Astrocyte (in vitro differentiated cells and primary cell): ENCODE measurements at regions not wholly inside any gene's neighbourhood (a gene's known extent, or its start where the extent isn't known, plus 50 kb on each side); places are given as distances from the start of the nearest gene placed in this dataset.
A peak's percentile ranks its signal among the peaks of the same experiment; 100 is the strongest.

Experiments used
- DNase-seq: peaks from one replicate; pipeline ENCODE4 v3.0.0-alpha.2; 2010; ENCODE audit warnings: low read depth
- FAIRE-seq: peaks from 2 replicates; lab custom pipeline; 2011; peaks lifted over from hg19 to GRCh38; lab: Jason Lieb, UNC
- H2AFZ ChIP-seq: 2 replicates; pipeline ENCODE4 v1.6.0; 2012; ENCODE audit warnings: low read depth, low read length, inconsistent platforms
- H3K27ac ChIP-seq: 2 replicates; pipeline ENCODE4 v1.5.1; 2011; ENCODE audit warnings: low read depth, low read length, inconsistent platforms
- H3K27me3 ChIP-seq: 2 replicates; pipeline ENCODE4 v1.6.0; 2011; ENCODE audit warnings: low read length, inconsistent platforms; ENCODE audit not compliant: insufficient read depth
- H3K36me3 ChIP-seq: 2 replicates; pipeline ENCODE4 v1.5.1; 2011; ENCODE audit warnings: low read length, inconsistent platforms; ENCODE audit not compliant: insufficient read depth
- H3K4me1 ChIP-seq: 2 replicates; pipeline ENCODE4 v1.5.1; 2011; ENCODE audit warnings: low read length, inconsistent platforms; ENCODE audit not compliant: insufficient read depth
- H3K4me2 ChIP-seq: 2 replicates; pipeline ENCODE4 v1.6.0; 2012; ENCODE audit warnings: low read length, inconsistent platforms
- H3K4me3 ChIP-seq: 2 replicates; pipeline ENCODE4 v1.5.1; 2011; ENCODE audit warnings: low read depth, mild to moderate bottlenecking, low read length, inconsistent platforms; ENCODE audit not compliant: insufficient read depth
- H3K79me2 ChIP-seq: 2 replicates; pipeline ENCODE4 v1.6.0; 2012; ENCODE audit warnings: mild to moderate bottlenecking, low read length, inconsistent platforms; ENCODE audit not compliant: insufficient read depth
- H3K9ac ChIP-seq: 2 replicates; pipeline ENCODE4 v1.6.0; 2012; ENCODE audit warnings: mild to moderate bottlenecking, low read length, inconsistent platforms
- H3K9me3 ChIP-seq: 2 replicates; pipeline ENCODE4 v1.5.1; 2012; ENCODE audit warnings: low read depth, mild to moderate bottlenecking, low read length, inconsistent platforms; ENCODE audit not compliant: insufficient read depth
- H4K20me1 ChIP-seq: 2 replicates; pipeline ENCODE4 v1.6.0; 2012; ENCODE audit warnings: low read length, inconsistent platforms; ENCODE audit not compliant: insufficient read depth
- H3K27ac Mint-ChIP-seq: one replicate; pipeline ENCODE4 v1.8.0; 2021; ENCODE audit warnings: mild to moderate bottlenecking, mixed read lengths; ENCODE audit not compliant: unreplicated experiment
- H3K27me3 Mint-ChIP-seq: one replicate; pipeline ENCODE4 v1.8.0; 2021; ENCODE audit warnings: low read depth, mixed read lengths; ENCODE audit not compliant: unreplicated experiment
- H3K36me3 Mint-ChIP-seq: one replicate; pipeline ENCODE4 v1.8.0; 2021; ENCODE audit warnings: low read depth, mixed read lengths; ENCODE audit not compliant: unreplicated experiment
- H3K4me1 Mint-ChIP-seq: one replicate; pipeline ENCODE4 v1.8.0; 2021; ENCODE audit warnings: low read depth, mixed read lengths; ENCODE audit not compliant: unreplicated experiment
- H3K4me3 Mint-ChIP-seq: one replicate; pipeline ENCODE4 v1.8.0; 2021; ENCODE audit warnings: mild to moderate bottlenecking, moderate library complexity, mixed read lengths; ENCODE audit not compliant: unreplicated experiment
- H3K9me3 Mint-ChIP-seq: one replicate; pipeline ENCODE4 v1.8.0; 2021; ENCODE audit warnings: mild to moderate bottlenecking, mixed read lengths; ENCODE audit not compliant: unreplicated experiment
- CTCF ChIP-seq: IDR thresholded peaks from 2 replicates; pipeline ENCODE4 v1.5.1; 2011; ENCODE audit warnings: low read depth, mild to moderate bottlenecking, inconsistent platforms, low read length, moderate library complexity; ENCODE audit not compliant: insufficient read depth
- EZH2 ChIP-seq: IDR thresholded peaks from 2 replicates; pipeline ENCODE4 v1.6.1; 2012; ENCODE audit warnings: mild to moderate bottlenecking, low read length, inconsistent platforms; ENCODE audit not compliant: insufficient read depth

DNA sequence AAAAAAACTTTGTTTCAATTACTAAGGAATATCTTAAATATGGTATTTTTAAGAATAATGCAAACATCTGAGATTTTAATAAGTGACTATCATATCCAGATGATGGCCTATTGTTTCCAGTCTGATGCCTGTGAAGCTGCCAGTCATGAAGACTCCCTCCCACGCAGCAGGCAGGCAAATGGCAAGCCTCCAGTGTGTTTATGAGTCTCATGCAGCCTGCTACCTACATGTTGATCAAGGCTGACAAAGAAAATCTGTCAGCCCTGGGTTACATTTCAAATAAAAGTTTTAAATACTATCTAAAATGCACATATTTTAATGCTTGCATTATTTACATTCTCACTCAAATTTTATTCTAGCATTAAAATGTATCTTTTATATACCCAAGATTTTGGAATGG, 137.6 kb upstream of the RNPC3 start:
- Histone ChIP-seq H3K79me2 (no peaks in the 10 kb centered on the region), H3K36me3 (no peaks in the 10 kb centered on the region), H4K20me1 (no peaks in the 10 kb centered on the region), H3K9ac (no peak overlapping the region), H3K4me3 (no peak overlapping the region), H3K4me2 (no peak overlapping the region), H2AFZ (no peak overlapping the region), H3K9me3 (no peaks in the 10 kb centered on the region), H3K27ac (no peak overlapping the region), H3K27me3 (no peaks in the 10 kb centered on the region), H3K4me1 (no peaks in the 10 kb centered on the region)
- H3K27ac Mint-ChIP-seq = no peak overlapping the region
- no peak overlapping the region for H3K4me3 Mint-ChIP-seq
- no peaks in the 10 kb centered on the region for H3K36me3 Mint-ChIP-seq
- peaks cover 2% of the 10 kb centered on the region for H3K9me3 Mint-ChIP-seq
- no peak for TF ChIP-seq EZH2
- no peak for TF ChIP-seq CTCF
- DNase-seq (no peak), FAIRE-seq (no peak)
- H3K27me3 Mint-ChIP-seq = no peaks in the 10 kb centered on the region
- H3K4me1 Mint-ChIP-seq = no peaks in the 10 kb centered on the region

DNA sequence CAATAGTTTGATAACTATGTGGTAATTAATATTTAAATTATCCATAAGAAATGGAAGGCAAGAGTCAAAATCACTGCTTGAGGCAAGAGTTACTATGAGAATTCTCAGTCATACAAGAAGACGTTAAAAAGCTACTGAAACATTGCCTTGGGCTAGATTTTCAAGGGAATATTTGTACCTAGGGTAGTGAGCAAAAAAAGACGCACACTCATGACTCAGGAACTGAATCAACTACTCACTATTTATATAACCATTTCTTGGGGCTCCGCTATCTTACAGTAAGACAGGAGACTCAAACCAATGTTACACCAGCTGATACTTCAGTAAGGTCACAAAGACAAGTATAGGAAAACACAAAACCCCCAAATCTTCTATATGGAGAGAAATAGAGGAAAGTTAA, 151.5 kb upstream of the RNPC3 start:
- Histone ChIP-seq H3K4me3 (no peak overlapping the region), H3K27me3 (no peaks in the 10 kb centered on the region), H2AFZ (no peak overlapping the region), H3K79me2 (no peaks in the 10 kb centered on the region), H3K9ac (no peak overlapping the region), H3K4me1 (no peaks in the 10 kb centered on the region), H4K20me1 (no peaks in the 10 kb centered on the region), H3K4me2 (no peak overlapping the region), H3K36me3 (no peaks in the 10 kb centered on the region), H3K27ac (no peak overlapping the region), H3K9me3 (no peaks in the 10 kb centered on the region)
- Mint-ChIP-seq H3K9me3 (peaks cover 18% of the 10 kb centered on the region), H3K36me3 (no peaks in the 10 kb centered on the region), H3K27ac (no peak overlapping the region), H3K27me3 (no peaks in the 10 kb centered on the region), H3K4me1 (peaks cover 22% of the 10 kb centered on the region), H3K4me3 (no peak overlapping the region)
- FAIRE-seq = no peak
- DNase-seq = no peak
- TF ChIP-seq CTCF (no peak), EZH2 (no peak)

GRCh38 chr1:103372866-103373265, 152.6 kb upstream of the RNPC3 start:
- Mint-ChIP-seq H3K27ac (peak overlapping the region; percentile 53), H3K4me1 (peaks cover 22% of the 10 kb centered on the region), H3K36me3 (no peaks in the 10 kb centered on the region), H3K27me3 (no peaks in the 10 kb centered on the region), H3K9me3 (peaks cover 11% of the 10 kb centered on the region), H3K4me3 (no peak overlapping the region)
- Histone ChIP-seq H4K20me1 (no peaks in the 10 kb centered on the region), H3K27me3 (no peaks in the 10 kb centered on the region), H3K9me3 (no peaks in the 10 kb centered on the region), H2AFZ (no peak overlapping the region), H3K4me1 (no peaks in the 10 kb centered on the region), H3K9ac (no peak overlapping the region), H3K27ac (no peak overlapping the region), H3K36me3 (no peaks in the 10 kb centered on the region), H3K79me2 (no peaks in the 10 kb centered on the region), H3K4me2 (no peak overlapping the region), H3K4me3 (no peak overlapping the region)
- TF ChIP-seq CTCF = no peak
- DNase-seq (peak; percentile 52), FAIRE-seq (no peak)
